SK-N-SH (cell line): ENCODE measurements at regions not wholly inside any gene's neighbourhood (a gene's known extent, or its start where the extent isn't known, plus 50 kb on each side); places are given as distances from the start of the nearest gene placed in this dataset.

Experiments
- CTCF ChIA-PET: fragments of 300-600, 350-600 bp; formaldehyde crosslinking; extraction: SDS; loops from one replicate; lab custom pipeline; 2021; lab: Yijun Ruan, JAX
- POLR2A ChIA-PET: fragments of 350-600 bp; sonication (Branson Sonifier 250); formaldehyde crosslinking; extraction: SDS; loops from one replicate; lab custom pipeline; 2020; ENCODE audit warnings: antibody characterized with exemption, inconsistent platforms; lab: Yijun Ruan, JAX
- DNase-seq: peaks from one replicate; pipeline ENCODE4 v3.0.0; 2012
- H2AFZ ChIP-seq: fragments of 200-600 bp; sonication (generic); 2 replicates; pipeline ENCODE4 v1.8.1; 2016; ENCODE audit warnings: antibody characterized with exemption, mild to moderate bottlenecking, low read depth
- H3F3A ChIP-seq: fragments of 200-600 bp; sonication (generic); replicated peaks from 2 replicates; pipeline ENCODE3; 2016; ENCODE audit warnings: antibody characterized with exemption, mild to moderate bottlenecking; ENCODE audit not compliant: insufficient read depth
- H3K27ac ChIP-seq, 2 experiments: fragments of 200-500 bp in 1 of 2; fragments of 200-600 bp in 1 of 2; sonication (Bioruptor generic) in 1 of 2; sonication (generic), shearing (Covaris generic) in 1 of 2; 2 replicates each; pipeline versions ENCODE4 v1.5.1 to v1.6.1; 2014 to 2016; ENCODE audit warnings: low read depth in 2 of 2, inconsistent platforms in 1 of 2, low read length in 1 of 2, mild to moderate bottlenecking in 1 of 2, mixed read lengths in 1 of 2
- H3K27me3 ChIP-seq: fragments of 200-600 bp; sonication (generic), shearing (Covaris generic); 2 replicates; pipeline ENCODE4 v1.6.1; 2016; ENCODE audit warnings: mixed run types; ENCODE audit not compliant: insufficient read depth
- H3K36me3 ChIP-seq, 2 experiments: fragments of 200-500 bp in 1 of 2; fragments of 200-600 bp in 1 of 2; sonication (Bioruptor generic) in 1 of 2; sonication (generic) in 1 of 2; replicated peaks in 1 of 2; 2 replicates each; pipeline versions ENCODE3 to v1.5.1; 2014 to 2016; ENCODE audit warnings: low read length in 1 of 2, mild to moderate bottlenecking in 1 of 2; ENCODE audit not compliant: insufficient read depth in 2 of 2, control insufficient read depth in 1 of 2
- H3K4me1 ChIP-seq, 2 experiments: fragments of 200-500 bp in 1 of 2; fragments of 200-600 bp in 1 of 2; sonication (Bioruptor generic) in 1 of 2; sonication (generic), shearing (Covaris generic) in 1 of 2; 2 replicates each; pipeline versions ENCODE4 v1.5.1 to v1.6.1; 2014 to 2016; ENCODE audit warnings: low read depth in 1 of 2, low read length in 1 of 2, mixed run types in 1 of 2; ENCODE audit not compliant: insufficient read depth in 2 of 2, control insufficient read depth in 1 of 2
- H3K4me2 ChIP-seq: fragments of 200-600 bp; sonication (generic), shearing (Covaris generic); 2 replicates; pipeline ENCODE4 v1.6.1; 2017; ENCODE audit warnings: mixed run types
- H3K4me3 ChIP-seq, 2 experiments: fragments of 200-500 bp in 1 of 2; fragments of 200-600 bp in 1 of 2; sonication (Bioruptor generic) in 1 of 2; sonication (generic), shearing (Covaris generic) in 1 of 2; 2 replicates each; pipeline versions ENCODE4 v1.5.1 to v1.8.1; 2014 to 2016; ENCODE audit warnings: low read depth in 2 of 2, inconsistent platforms in 1 of 2, low read length in 1 of 2, mild to moderate bottlenecking in 1 of 2, mixed read lengths in 1 of 2, moderate library complexity in 1 of 2
- H3K79me2 ChIP-seq: fragments of 200-600 bp; sonication (generic); 2 replicates; pipeline ENCODE4 v1.8.1; 2017; ENCODE audit warnings: mild to moderate bottlenecking; ENCODE audit not compliant: insufficient read depth
- H3K9ac ChIP-seq: fragments of 200-600 bp; sonication (generic); 2 replicates; pipeline ENCODE4 v1.6.1; 2017; ENCODE audit warnings: mixed run types
- H3K9me2 ChIP-seq: fragments of 200-600 bp; sonication (generic); 2 replicates; pipeline ENCODE4 v1.6.1; 2017; ENCODE audit warnings: mixed run types
- H3K9me3 ChIP-seq: fragments of 200-600 bp; sonication (generic); 2 replicates; pipeline ENCODE4 v1.6.1; 2017; ENCODE audit warnings: mixed run types, mild to moderate bottlenecking, moderate library complexity
- H4K20me1 ChIP-seq: fragments of 200-600 bp; sonication (generic); 2 replicates; pipeline ENCODE4 v1.6.1; 2017; ENCODE audit warnings: mild to moderate bottlenecking, mixed run types; ENCODE audit not compliant: insufficient read depth
- CHD2 ChIP-seq: fragments of 150-350 bp; IDR thresholded peaks from 2 replicates; pipeline ENCODE4 v1.6.1; 2018; ENCODE audit warnings: low read length; ENCODE audit not compliant: partially characterized antibody
- CTCF ChIP-seq: fragments of 200-600 bp; sonication (generic); IDR thresholded peaks from 2 replicates; pipeline ENCODE4 v1.6.1; 2017; ENCODE audit warnings: antibody characterized with exemption, mild to moderate bottlenecking, moderate library complexity
- FOXJ3 ChIP-seq: sonication (generic); formaldehyde crosslinking; IDR thresholded peaks from 2 replicates; pipeline ENCODE4 v1.5.1; 2020; ENCODE audit warnings: mild to moderate bottlenecking, missing genetic modification reagents
- FOXM1 ChIP-seq: IDR thresholded peaks from 2 replicates; pipeline ENCODE4 v1.4.0; 2012; ENCODE audit warnings: low read depth, mild to moderate bottlenecking
- JUND ChIP-seq: IDR thresholded peaks from 2 replicates; pipeline ENCODE4 v1.4.0; 2012
- MEF2A ChIP-seq: IDR thresholded peaks from 2 replicates; pipeline ENCODE4 v1.4.0; 2012; ENCODE audit warnings: low read depth, borderline replicate concordance
- MXI1 ChIP-seq: IDR thresholded peaks from 2 replicates; pipeline ENCODE4 v1.6.1; 2012; ENCODE audit warnings: mild to moderate bottlenecking, low read depth, low read length, improper control_type of control experiment
- NRF1 ChIP-seq: IDR thresholded peaks from 2 replicates; pipeline ENCODE4 v1.6.1; 2012; ENCODE audit warnings: low read depth, mild to moderate bottlenecking, low read length
- POLR2AphosphoS5 ChIP-seq: IDR thresholded peaks from 2 replicates; pipeline ENCODE4 v1.6.1; 2012; ENCODE audit warnings: low read depth, low read length
- TCF12 ChIP-seq: IDR thresholded peaks from 2 replicates; pipeline ENCODE4 v1.4.0; 2012
- YY1 ChIP-seq: IDR thresholded peaks from 2 replicates; pipeline ENCODE4 v1.4.0; 2012; ENCODE audit warnings: low read depth, mild to moderate bottlenecking
- WGBS: methylation state at CpG from one replicate; pipeline ENCODE4 v1.1.6; 2017; ENCODE audit warnings: low lambda C conversion rate; 5-methylcytosine and 5-hydroxymethylcytosine counted together
- TF ChIP-seq, protein P1 (sequence below): IDR thresholded peaks from 2 replicates; pipeline ENCODE4 v1.6.1; 2012; ENCODE audit warnings: mild to moderate bottlenecking, low read depth, low read length, moderate library complexity
- TF ChIP-seq, protein P2 (sequence below): fragments of 150-350 bp; IDR thresholded peaks from 2 replicates; pipeline ENCODE4 v1.6.1; 2017; ENCODE audit warnings: antibody characterized with exemption, low read length, low read depth, borderline replicate concordance

DNA sequence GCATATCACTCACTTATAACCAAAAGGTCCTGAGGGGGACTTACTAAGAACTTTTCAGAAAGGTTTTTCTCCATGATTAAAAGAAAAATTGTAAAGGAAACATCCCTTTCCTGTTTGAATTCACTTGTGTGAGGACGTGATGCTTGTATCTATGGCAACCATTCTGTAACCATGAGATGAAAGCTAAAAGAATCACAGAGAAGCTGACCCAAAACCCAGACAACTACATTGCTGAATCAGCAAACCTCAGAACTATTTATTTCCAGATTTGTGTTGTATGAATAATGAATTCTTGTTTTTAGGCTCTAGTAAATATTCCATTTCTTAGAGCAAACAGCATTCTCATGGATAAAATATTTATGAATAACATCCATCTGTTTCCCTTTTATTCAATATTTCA, 91.2 kb downstream of the RCHY1 start:
- ChIA-PET CTCF (interaction anchor here (0.9 kb wide), 1 partner anchor 8 kb away, joined by 3 read pairs; no protein-coding TSS in a partner anchor), POLR2A (no interaction called here)
- TF ChIP-seq, protein P1, sequence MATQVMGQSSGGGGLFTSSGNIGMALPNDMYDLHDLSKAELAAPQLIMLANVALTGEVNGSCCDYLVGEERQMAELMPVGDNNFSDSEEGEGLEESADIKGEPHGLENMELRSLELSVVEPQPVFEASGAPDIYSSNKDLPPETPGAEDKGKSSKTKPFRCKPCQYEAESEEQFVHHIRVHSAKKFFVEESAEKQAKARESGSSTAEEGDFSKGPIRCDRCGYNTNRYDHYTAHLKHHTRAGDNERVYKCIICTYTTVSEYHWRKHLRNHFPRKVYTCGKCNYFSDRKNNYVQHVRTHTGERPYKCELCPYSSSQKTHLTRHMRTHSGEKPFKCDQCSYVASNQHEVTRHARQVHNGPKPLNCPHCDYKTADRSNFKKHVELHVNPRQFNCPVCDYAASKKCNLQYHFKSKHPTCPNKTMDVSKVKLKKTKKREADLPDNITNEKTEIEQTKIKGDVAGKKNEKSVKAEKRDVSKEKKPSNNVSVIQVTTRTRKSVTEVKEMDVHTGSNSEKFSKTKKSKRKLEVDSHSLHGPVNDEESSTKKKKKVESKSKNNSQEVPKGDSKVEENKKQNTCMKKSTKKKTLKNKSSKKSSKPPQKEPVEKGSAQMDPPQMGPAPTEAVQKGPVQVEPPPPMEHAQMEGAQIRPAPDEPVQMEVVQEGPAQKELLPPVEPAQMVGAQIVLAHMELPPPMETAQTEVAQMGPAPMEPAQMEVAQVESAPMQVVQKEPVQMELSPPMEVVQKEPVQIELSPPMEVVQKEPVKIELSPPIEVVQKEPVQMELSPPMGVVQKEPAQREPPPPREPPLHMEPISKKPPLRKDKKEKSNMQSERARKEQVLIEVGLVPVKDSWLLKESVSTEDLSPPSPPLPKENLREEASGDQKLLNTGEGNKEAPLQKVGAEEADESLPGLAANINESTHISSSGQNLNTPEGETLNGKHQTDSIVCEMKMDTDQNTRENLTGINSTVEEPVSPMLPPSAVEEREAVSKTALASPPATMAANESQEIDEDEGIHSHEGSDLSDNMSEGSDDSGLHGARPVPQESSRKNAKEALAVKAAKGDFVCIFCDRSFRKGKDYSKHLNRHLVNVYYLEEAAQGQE: no peak
- Histone ChIP-seq H3K4me3 (no peak overlapping the region), H3K4me1 (no peaks in the 10 kb centered on the region), H3K36me3 (no peaks in the 10 kb centered on the region), H3K9me2 (no peaks in the 10 kb centered on the region), H2AFZ (no peak overlapping the region), H3K27ac (no peak overlapping the region), H4K20me1 (no peaks in the 10 kb centered on the region), H3K79me2 (no peaks in the 10 kb centered on the region), H3K9ac (no peak overlapping the region), H3K9me3 (no peaks in the 10 kb centered on the region), H3F3A (no peaks in the 10 kb centered on the region), H3K27me3 (no peaks in the 10 kb centered on the region), H3K4me2 (no peak overlapping the region)
- no peak for DNase-seq
- 5% methylated on average over 1 of the region's 1 CpG for WGBS

DNA sequence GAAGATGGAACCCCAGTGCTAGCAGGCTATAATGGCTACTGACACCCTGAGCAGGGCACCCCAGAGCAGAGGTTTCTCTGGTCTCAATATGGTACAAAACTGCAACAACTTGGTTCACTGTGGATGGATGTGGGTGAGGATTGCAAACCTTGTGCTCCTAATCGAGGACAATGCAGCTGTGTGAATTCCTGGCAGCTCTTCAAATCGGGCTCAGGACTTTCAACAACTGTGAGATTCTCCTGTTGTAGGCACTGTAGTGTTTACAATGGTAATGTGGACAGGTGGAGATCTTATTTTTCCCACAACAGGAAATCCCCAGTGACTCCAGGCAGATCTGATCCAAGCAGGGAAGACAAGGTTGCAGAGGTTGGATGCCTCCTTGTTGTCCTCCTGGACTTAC, 101.5 kb downstream of the RCHY1 start:
- H3K79me2 ChIP-seq: no peaks in the 10 kb centered on the region
- H2AFZ ChIP-seq: no peak overlapping the region
- CTCF ChIA-PET: no interaction called here
- DNase-seq: no peak
- WGBS: 0% methylated on average over 2 of the region's 2 CpGs
- no peak overlapping the region for H3K4me3 ChIP-seq
- POLR2A ChIA-PET: no interaction called here
- no peaks in the 10 kb centered on the region for H3K27me3 ChIP-seq
- no peak overlapping the region for H3K27ac ChIP-seq
- H3K9me3 ChIP-seq: no peaks in the 10 kb centered on the region
- no peaks in the 10 kb centered on the region for H3K9me2 ChIP-seq
- no peak overlapping the region for H3K4me2 ChIP-seq
- H3F3A ChIP-seq: no peaks in the 10 kb centered on the region
- no peaks in the 10 kb centered on the region for H3K4me1 ChIP-seq
- no peaks in the 10 kb centered on the region for H3K36me3 ChIP-seq
- no peak for TF ChIP-seq FOXM1
- no peak for TF ChIP-seq TCF12
- TF ChIP-seq JUND: no peak
- TF ChIP-seq MEF2A: no peak
- TF ChIP-seq, protein P2, sequence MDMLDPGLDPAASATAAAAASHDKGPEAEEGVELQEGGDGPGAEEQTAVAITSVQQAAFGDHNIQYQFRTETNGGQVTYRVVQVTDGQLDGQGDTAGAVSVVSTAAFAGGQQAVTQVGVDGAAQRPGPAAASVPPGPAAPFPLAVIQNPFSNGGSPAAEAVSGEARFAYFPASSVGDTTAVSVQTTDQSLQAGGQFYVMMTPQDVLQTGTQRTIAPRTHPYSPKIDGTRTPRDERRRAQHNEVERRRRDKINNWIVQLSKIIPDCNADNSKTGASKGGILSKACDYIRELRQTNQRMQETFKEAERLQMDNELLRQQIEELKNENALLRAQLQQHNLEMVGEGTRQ: no peak
- no peaks in the 10 kb centered on the region for H4K20me1 ChIP-seq
- no peak overlapping the region for H3K9ac ChIP-seq

GRCh38 chr4:75398501-75398900, 115.7 kb downstream of the RCHY1 start:
- Histone ChIP-seq H3K4me1 (no peaks in the 10 kb centered on the region), H4K20me1 (no peaks in the 10 kb centered on the region), H3K4me3 (no peak overlapping the region)
- 5% methylated on average over 4 of the region's 4 CpGs for WGBS
- POLR2A ChIA-PET: no interaction called here
- no peak for DNase-seq
- TF ChIP-seq YY1: no peak
- TF ChIP-seq FOXJ3 (CRISPR knock-in tag): no peak
- TF ChIP-seq CHD2: no peak
- TF ChIP-seq NRF1: no peak
- TF ChIP-seq POLR2AphosphoS5: no peak
- no peak for TF ChIP-seq CTCF
- TF ChIP-seq MXI1: no peak
- TF ChIP-seq, all 33 proteins: peak for 0
- H3K4me2 ChIP-seq: no peak overlapping the region
- H3K27ac ChIP-seq: no peak overlapping the region
- no peaks in the 10 kb centered on the region for H3K79me2 ChIP-seq
- CTCF ChIA-PET: no interaction called here
- no peaks in the 10 kb centered on the region for H3K9me3 ChIP-seq
- no peaks in the 10 kb centered on the region for H3F3A ChIP-seq
- H3K27me3 ChIP-seq: no peaks in the 10 kb centered on the region
- H3K36me3 ChIP-seq: no peaks in the 10 kb centered on the region
- no peak overlapping the region for H2AFZ ChIP-seq
- no peak overlapping the region for H3K9ac ChIP-seq
- H3K9me2 ChIP-seq: no peaks in the 10 kb centered on the region
